GM18519 (cell line): ENCODE measurements at regions not wholly inside any gene's neighbourhood (a gene's known extent, or its start where the extent isn't known, plus 50 kb on each side); places are given as distances from the start of the nearest gene placed in this dataset.
"Not testable (repeated sequence)": the region's sequence is repeated elsewhere in the genome, so short reads cannot be mapped to it uniquely, and the experiment has no call there.

Source experiments
- ATAC-seq: cut with Tn5 transposase; IDR thresholded peaks from one replicate; pipeline ENCODE4 v1.9.1; 2021; ENCODE audit warnings: mild to moderate bottlenecking, moderate library complexity; ENCODE audit not compliant: unreplicated experiment, low FRiP score

DNA sequence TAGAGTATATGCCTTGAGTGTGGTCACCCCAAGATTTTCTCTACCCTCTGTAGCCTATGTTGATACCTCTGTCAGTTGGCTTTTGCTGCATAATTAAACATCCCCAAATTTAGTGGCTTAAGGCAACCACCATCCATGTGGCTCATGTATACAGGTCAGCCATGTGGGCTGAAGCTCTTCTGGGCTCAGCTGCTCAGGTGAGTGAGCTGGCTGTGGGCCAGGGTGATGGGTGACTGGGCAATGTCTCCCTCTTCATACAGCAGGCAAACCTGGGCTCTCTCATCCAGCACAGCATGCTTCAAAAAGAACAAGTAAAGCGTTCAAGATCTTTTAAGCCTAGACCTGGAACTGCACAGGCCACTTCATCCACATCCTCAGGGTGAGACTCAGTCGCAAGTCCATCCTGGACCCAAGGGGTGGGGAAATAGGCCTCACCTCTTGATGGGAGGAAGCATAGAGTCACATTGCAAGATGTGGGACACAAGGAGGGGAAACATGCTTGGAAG, 188.2 kb upstream of the TAS2R1 start:
- no peak for ATAC-seq

DNA sequence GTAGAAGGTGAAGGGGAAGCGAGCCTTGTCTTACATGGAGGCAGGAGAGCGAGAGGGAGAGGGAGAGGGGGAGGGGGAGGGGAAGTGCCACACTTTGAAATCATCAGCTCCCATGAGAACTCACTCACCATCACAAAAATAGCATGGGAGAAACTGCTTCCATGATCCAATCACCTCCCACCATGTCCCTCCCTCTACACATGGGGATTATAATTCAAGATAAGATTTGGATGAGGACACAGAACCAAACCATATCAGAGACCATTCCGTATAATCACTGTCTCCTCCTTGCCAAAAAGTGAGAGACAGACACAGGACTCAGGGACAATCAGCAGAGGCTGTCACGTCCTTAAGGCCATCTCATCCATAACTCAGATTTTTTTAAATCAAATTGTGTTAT, 187.7 kb upstream of the TAS2R1 start:
- ATAC-seq = no peak

DNA sequence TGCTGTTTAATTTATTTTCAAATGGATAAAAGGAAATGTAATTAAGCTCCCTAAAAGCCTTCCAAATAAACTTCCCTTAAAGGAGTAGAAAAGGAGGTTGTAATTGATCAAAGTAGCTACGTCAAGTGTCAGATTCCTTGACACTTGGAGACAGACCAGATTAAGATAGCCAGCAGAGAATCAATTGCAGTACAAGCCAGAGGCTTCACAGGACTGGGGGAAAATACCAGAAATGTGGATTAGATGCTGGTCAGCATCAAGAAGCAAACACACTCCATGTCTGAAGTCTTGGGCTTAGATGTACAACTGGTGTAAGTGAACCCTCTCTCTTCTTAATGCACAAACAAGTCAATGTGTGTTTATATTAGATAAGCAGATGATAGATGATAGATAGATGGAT, 184.9 kb upstream of the TAS2R1 start:
- ATAC-seq = no peak

GRCh38 chr5:9813305-9813704, 183.2 kb upstream of the TAS2R1 start:
- ATAC-seq = no peak

GRCh38 chr5:9807366-9807765, 177.2 kb upstream of the TAS2R1 start:
- not testable (repeated sequence) for ATAC-seq

GRCh38 chr5:9801908-9802307, 171.8 kb upstream of the TAS2R1 start:
- no peak for ATAC-seq

- ATAC-seq = no peak
Measured at GRCh38 chr5:9799606-9800005, 169.5 kb upstream of the TAS2R1 start.

DNA sequence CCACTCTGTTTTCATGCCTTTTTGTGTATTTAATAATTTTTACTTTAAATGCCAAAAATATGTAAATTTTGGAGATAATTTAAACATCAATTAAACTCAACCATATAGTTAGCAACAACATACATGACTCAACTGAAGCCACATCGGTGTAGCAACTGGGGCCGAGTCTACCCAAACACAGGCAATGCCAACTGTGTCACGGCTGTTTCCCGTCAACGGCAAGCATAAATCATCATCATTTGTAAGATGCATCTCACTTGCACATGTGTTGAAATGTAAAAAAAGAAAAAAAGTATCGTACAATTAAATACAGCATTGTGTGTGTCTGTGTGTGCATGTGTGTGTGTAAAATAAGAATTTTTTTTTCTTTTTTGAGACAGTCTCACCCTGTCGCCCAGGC, 160.1 kb upstream of the TAS2R1 start:
- no peak for ATAC-seq

- ATAC-seq = no peak
Measured at GRCh38 chr5:9789777-9790176, 159.6 kb upstream of the TAS2R1 start.

GRCh38 chr5:9787861-9788600, 157.9 kb upstream of the TAS2R1 start:
- no peak for ATAC-seq

DNA sequence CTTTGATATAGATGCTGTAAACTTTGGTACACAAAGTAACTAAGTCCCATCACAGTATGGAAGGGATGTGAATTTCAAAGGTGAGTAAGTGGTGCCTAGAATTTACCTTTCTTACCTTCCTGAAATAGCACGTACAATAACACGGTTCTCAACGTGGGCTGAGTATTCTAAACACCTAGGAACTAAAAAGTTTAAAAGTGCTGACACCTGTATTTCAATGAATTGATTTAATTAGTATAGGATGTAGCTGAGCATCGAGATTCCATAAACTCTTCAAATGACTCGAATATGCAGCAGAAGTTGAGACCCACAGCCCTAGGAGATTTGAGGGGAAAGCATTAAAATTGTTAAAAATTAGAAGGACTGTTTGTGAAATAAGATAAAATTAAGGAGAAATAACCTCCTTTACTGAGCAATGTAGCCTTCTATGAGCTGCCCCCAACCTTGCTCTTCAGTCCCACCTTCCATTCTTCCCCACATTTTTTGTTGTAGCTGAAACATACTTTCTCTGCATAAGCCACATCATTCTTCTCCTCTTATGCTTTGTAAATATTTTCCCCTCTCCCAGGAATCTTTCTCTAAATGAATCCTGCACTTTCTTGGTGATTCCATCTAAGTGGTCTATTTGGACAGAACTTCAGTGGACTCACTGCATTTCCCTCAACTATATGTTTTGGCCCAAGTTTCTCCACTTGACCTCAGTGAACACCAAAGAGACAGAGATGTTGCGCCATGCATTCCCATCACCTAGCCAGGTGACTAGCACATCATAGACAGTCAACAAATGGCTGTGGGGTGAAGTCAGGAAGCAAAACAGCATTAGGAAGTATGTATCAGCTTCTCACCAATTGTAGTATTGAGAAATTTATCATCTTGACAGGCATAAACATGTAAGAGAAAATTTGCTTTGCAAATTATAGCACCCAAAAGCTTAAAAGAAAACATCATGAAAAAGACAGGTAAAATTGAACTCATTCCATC, 156.5 kb upstream of the TAS2R1 start:
- ATAC-seq = no peak

DNA sequence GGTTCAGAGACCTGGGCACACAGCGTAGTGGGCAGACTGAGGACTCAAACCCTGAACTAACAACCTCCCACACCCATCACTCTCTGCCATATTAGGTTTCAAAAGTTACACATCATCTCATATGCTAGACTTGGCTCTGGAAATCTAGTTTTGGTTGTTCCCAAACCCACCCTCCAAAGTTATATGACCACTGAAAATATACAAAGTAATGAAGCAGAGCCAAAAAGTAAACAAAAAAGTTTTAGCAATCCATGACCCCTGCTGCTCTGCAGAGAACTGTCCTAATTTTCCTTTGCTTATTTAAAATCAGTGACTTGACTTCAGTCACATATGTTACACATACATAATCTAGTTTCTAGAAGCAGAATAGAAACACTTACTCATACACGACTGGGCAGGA, 155.6 kb upstream of the TAS2R1 start:
- ATAC-seq = no peak

DNA sequence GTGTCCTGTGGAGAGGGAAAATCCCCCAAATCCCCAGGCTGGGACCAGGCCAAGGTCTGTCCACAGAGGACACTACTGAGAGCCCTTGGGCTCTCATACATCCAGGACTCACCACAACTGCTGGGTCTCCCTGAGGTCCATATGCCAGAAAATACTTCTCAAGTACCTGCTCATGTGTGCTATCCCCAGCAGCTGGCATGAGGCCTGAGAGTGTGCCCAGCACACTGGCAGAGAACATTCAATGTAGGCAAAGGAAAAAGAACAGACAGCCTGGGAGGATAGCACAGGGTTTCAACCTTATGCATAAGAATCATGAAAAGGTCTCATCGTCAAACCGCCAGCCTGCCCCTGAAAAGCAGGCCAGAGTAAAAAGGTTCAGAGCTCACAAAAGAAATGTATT, 154.1 kb upstream of the TAS2R1 start:
- ATAC-seq = no peak

GRCh38 chr5:9782826-9783560, 152.8 kb upstream of the TAS2R1 start:
- ATAC-seq = no peak

GRCh38 chr5:9781890-9782289, 151.7 kb upstream of the TAS2R1 start:
- no peak for ATAC-seq

GRCh38 chr5:9781275-9781674, 151.1 kb upstream of the TAS2R1 start:
- ATAC-seq = no peak

GRCh38 chr5:9780501-9780900, 150.3 kb upstream of the TAS2R1 start:
- ATAC-seq = no peak

DNA sequence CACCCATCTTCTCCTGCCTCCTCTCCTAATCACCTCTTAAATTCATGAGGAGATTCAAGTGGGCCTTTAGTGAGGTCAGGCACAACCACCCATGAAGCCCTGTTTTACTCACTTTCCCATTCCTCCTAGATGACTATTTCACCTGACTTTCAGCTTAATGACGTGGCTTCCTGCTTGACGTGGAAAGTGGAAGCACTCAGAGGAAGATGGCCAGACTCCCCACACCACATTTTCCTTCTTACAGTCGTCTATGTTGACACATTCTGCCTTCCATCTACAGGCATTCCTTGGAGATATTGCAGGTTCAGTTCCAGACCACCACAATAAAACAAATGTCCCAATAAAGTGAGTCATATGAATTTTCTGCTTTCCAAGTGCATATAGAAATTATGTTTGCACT, 146.4 kb upstream of the TAS2R1 start:
- ATAC-seq = no peak

DNA sequence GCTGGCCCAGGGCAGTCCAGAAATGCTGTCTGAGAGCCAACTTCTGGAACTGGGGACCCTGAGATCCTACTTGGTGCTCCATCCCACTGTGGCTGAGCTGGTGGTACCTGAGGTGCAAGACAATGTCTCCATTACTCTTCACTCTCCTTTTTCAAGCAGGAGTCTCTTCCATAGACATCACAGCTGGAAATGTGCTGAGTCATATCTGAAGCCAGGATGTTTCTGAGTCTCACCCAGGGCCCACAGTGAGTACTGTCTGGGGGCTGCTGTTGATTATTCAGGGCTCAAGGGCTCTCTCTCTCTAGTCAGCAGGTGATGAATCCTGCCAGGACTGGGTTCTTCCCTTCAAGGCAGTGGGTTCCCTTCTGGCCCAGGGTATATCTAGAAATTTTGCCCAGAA, 145.2 kb upstream of the TAS2R1 start:
- no peak for ATAC-seq

GRCh38 chr5:9774472-9775079, 144.4 kb upstream of the TAS2R1 start:
- no peak for ATAC-seq
